Astrocyte (in vitro differentiated cells and primary cell): ENCODE measurements at regions not wholly inside any gene's neighbourhood (a gene's known extent, or its start where the extent isn't known, plus 50 kb on each side); places are given as distances from the start of the nearest gene placed in this dataset.

Experiments used
- CTCF ChIP-seq: IDR thresholded peaks from 2 replicates; pipeline ENCODE4 v1.5.1; 2011; ENCODE audit warnings: low read depth, mild to moderate bottlenecking, inconsistent platforms, low read length, moderate library complexity; ENCODE audit not compliant: insufficient read depth
- EZH2 ChIP-seq: IDR thresholded peaks from 2 replicates; pipeline ENCODE4 v1.6.1; 2012; ENCODE audit warnings: mild to moderate bottlenecking, low read length, inconsistent platforms; ENCODE audit not compliant: insufficient read depth

- TF ChIP-seq CTCF: peak; percentile 70
- no peak for TF ChIP-seq EZH2
These were observed 207.9 kb downstream of the ARL4C start for GRCh38 chr2:234288974-234289455.
